H1 (cell line): ENCODE measurements at regions not wholly inside any gene's neighbourhood (a gene's known extent, or its start where the extent isn't known, plus 50 kb on each side); places are given as distances from the start of the nearest gene placed in this dataset.

ENCODE experiments used
- ATF2 ChIP-seq: IDR thresholded peaks from 2 replicates; pipeline ENCODE4 v1.6.1; 2012; ENCODE audit warnings: low read length, inconsistent platforms
- BRCA1 ChIP-seq: IDR thresholded peaks from 2 replicates; pipeline ENCODE4 v1.6.1; 2012; ENCODE audit warnings: low read depth, low read length, improper control_type of control experiment
- CBX5 ChIP-seq: fragments of 300-800, 300-1000 bp; sonication (generic); IDR thresholded peaks from 2 replicates; pipeline ENCODE4 v1.7.1; 2016; ENCODE audit warnings: antibody characterized with exemption, low read length, low read depth
- CTCF ChIP-seq, 3 experiments: IDR thresholded peaks; 1 replicate in 2 of 3; 2 replicates in 1 of 3; pipeline versions ENCODE4 v1.5.1 to v1.6.1; 2011; ENCODE audit warnings: low read length in 3 of 3, mild to moderate bottlenecking in 3 of 3, inconsistent platforms in 2 of 3, low read depth in 1 of 3, moderate library complexity in 1 of 3; ENCODE audit not compliant: insufficient read depth in 1 of 3; ENCODE audit errors: control extremely low read depth in 1 of 3
- MAX ChIP-seq: IDR thresholded peaks from 2 replicates; pipeline ENCODE4 v1.6.1; 2012; ENCODE audit warnings: inconsistent platforms
- POLR2AphosphoS5 ChIP-seq: IDR thresholded peaks from 2 replicates; pipeline ENCODE4 v1.6.1; 2011; ENCODE audit warnings: low read depth, low read length
- RNF2 ChIP-seq: fragments of 200-900, 300-1000 bp; sonication (generic); IDR thresholded peaks from 2 replicates; pipeline ENCODE4 v1.7.1; 2016; ENCODE audit warnings: borderline replicate concordance, low read depth, mild to moderate bottlenecking, antibody characterized with exemption, low read length; ENCODE audit not compliant: poor library complexity, severe bottlenecking; ENCODE audit errors: missing control alignments
- SP1 ChIP-seq: IDR thresholded peaks from 2 replicates; pipeline ENCODE4 v1.6.1; 2011; ENCODE audit warnings: low read depth, low read length
- SP2 ChIP-seq: IDR thresholded peaks from 2 replicates; pipeline ENCODE4 v1.6.1; 2012; ENCODE audit warnings: mild to moderate bottlenecking, low read length, inconsistent platforms
- TEAD4 ChIP-seq: IDR thresholded peaks from 2 replicates; pipeline ENCODE4 v1.6.1; 2012; ENCODE audit warnings: low read depth, low read length, inconsistent platforms, mixed read lengths
- YY1 ChIP-seq: IDR thresholded peaks from 2 replicates; pipeline ENCODE4 v1.6.1; 2011; ENCODE audit warnings: low read depth, mild to moderate bottlenecking, low read length

- TF ChIP-seq TEAD4 (no peak), RNF2 (no peak), YY1 (no peak), MAX (peak; percentile 52), BRCA1 (no peak), SP1 (no peak), CBX5 (no peak), POLR2AphosphoS5 (no peak), CTCF (IDR thresholded peaks at IDR 0.05; ENCODE audit: control extremely low read depth in 1 of 3, insufficient read depth in 1 of 3, low read depth in 1 of 3, low read length in 3 of 3) (no peak), ATF2 (no peak), SP2 (no peak)
These were observed 70.6 kb upstream of the RAB6C start for GRCh38 chr2:129908721-129909373.
